GM19438 (cell line): ENCODE measurements at regions not wholly inside any gene's neighbourhood (a gene's known extent, or its start where the extent isn't known, plus 50 kb on each side); places are given as distances from the start of the nearest gene placed in this dataset.

Experiments used
- ATAC-seq: cut with Tn5 transposase; IDR thresholded peaks from one replicate; pipeline ENCODE4 v1.9.1; 2021; ENCODE audit warnings: low read depth; ENCODE audit not compliant: unreplicated experiment

GRCh38 chr12:25744313-25744712 is 191.2 kb upstream of the LMNTD1 start:
- no peak for ATAC-seq

GRCh38 chr12:25745281-25745680 is 192.2 kb upstream of the LMNTD1 start:
- no peak for ATAC-seq

- no peak for ATAC-seq
Observed at GRCh38 chr12:25746131-25746530, 193.0 kb upstream of the LMNTD1 start.

GRCh38 chr12:25752710-25753309 is 199.7 kb upstream of the LMNTD1 start:
- ATAC-seq = no peak

GRCh38 chr12:25755136-25755970 is 202.3 kb upstream of the LMNTD1 start:
- no peak for ATAC-seq

- no peak for ATAC-seq
Observed at GRCh38 chr12:25755971-25756260, 202.6 kb upstream of the RASSF8 start.

- ATAC-seq = no peak
Observed at GRCh38 chr12:25757037-25757665, 201.3 kb upstream of the RASSF8 start.

GRCh38 chr12:25759752-25760151 is 198.7 kb upstream of the RASSF8 start:
- ATAC-seq = no peak

GRCh38 chr12:25761356-25761755 is 197.1 kb upstream of the RASSF8 start:
- no peak for ATAC-seq

- no peak for ATAC-seq
Observed at GRCh38 chr12:25764409-25764808, 194.1 kb upstream of the RASSF8 start.

- ATAC-seq = no peak
Observed at GRCh38 chr12:25764892-25765291, 193.6 kb upstream of the RASSF8 start.

- no peak for ATAC-seq
Observed at GRCh38 chr12:25767606-25768005, 190.9 kb upstream of the RASSF8 start.

- ATAC-seq = no peak
Observed at GRCh38 chr12:25768151-25768550, 190.3 kb upstream of the RASSF8 start.

GRCh38 chr12:25769082-25769945 is 189.2 kb upstream of the RASSF8 start:
- ATAC-seq = no peak

- ATAC-seq = no peak
Observed at GRCh38 chr12:25771041-25771440, 187.4 kb upstream of the RASSF8 start.

GRCh38 chr12:25771476-25771875 is 187.0 kb upstream of the RASSF8 start:
- no peak for ATAC-seq

GRCh38 chr12:25775968-25776367 is 182.5 kb upstream of the RASSF8 start:
- no peak for ATAC-seq

- no peak for ATAC-seq
Observed at GRCh38 chr12:25780771-25781170, 177.7 kb upstream of the RASSF8 start.

- no peak for ATAC-seq
Observed at GRCh38 chr12:25781232-25781631, 177.2 kb upstream of the RASSF8 start.

- no peak for ATAC-seq
Observed at GRCh38 chr12:25783566-25783965, 174.9 kb upstream of the RASSF8 start.

GRCh38 chr12:25784669-25785068 is 173.8 kb upstream of the RASSF8 start:
- ATAC-seq = no peak
